Fibroblast of lung (primary cell): ENCODE measurements at regions not wholly inside any gene's neighbourhood (a gene's known extent, or its start where the extent isn't known, plus 50 kb on each side); places are given as distances from the start of the nearest gene placed in this dataset.

Experiments used
- DNase-seq, 2 donors: peaks; one replicate each; pipeline versions ENCODE4 v3.0.0 to v3.0.0-alpha.2; 2010; ENCODE audit warnings: low read depth in 2 of 2
- H2AFZ ChIP-seq: 2 replicates; pipeline ENCODE4 v1.5.1; 2012; ENCODE audit warnings: low read length, control low read depth, inconsistent platforms
- H3K27ac ChIP-seq: 2 replicates; pipeline ENCODE4 v1.5.1; 2011; ENCODE audit warnings: low read length, control low read depth; ENCODE audit not compliant: insufficient read depth
- H3K27me3 ChIP-seq: 2 replicates; pipeline ENCODE4 v1.5.1; 2011; ENCODE audit warnings: mild to moderate bottlenecking, low read length; ENCODE audit not compliant: control insufficient read depth, insufficient read depth
- H3K36me3 ChIP-seq: 2 replicates; pipeline ENCODE4 v1.5.1; 2011; ENCODE audit warnings: low read length; ENCODE audit not compliant: control insufficient read depth, insufficient read depth
- H3K4me1 ChIP-seq: 2 replicates; pipeline ENCODE4 v1.5.1; 2011; ENCODE audit warnings: low read length; ENCODE audit not compliant: control insufficient read depth, insufficient read depth; ENCODE audit errors: extremely low read depth
- H3K4me2 ChIP-seq: 2 replicates; pipeline ENCODE4 v1.5.1; 2011; ENCODE audit warnings: low read length, control low read depth; ENCODE audit not compliant: insufficient read depth; ENCODE audit errors: extremely low read depth
- H3K4me3 ChIP-seq, 4 experiments: fragments of 200-600 bp in 1 of 4; sonication (generic) in 1 of 4; replicated peaks in 1 of 4; 2 replicates each; pipeline ENCODE4 v1.5.1; 2011 to 2016; ENCODE audit warnings: low read length in 4 of 4, low read depth in 3 of 4, mild to moderate bottlenecking in 3 of 4, control low read depth in 2 of 4, inconsistent platforms in 1 of 4, mixed read lengths in 1 of 4; ENCODE audit not compliant: insufficient read depth in 1 of 4; ENCODE audit errors: control extremely low read depth in 1 of 4
- H3K79me2 ChIP-seq: 2 replicates; pipeline ENCODE4 v1.5.1; 2012; ENCODE audit warnings: mild to moderate bottlenecking, low read length, inconsistent platforms; ENCODE audit not compliant: control insufficient read depth, insufficient read depth
- H3K9ac ChIP-seq: 2 replicates; pipeline ENCODE4 v1.5.1; 2011; ENCODE audit warnings: mild to moderate bottlenecking, low read length, control low read depth; ENCODE audit not compliant: insufficient read depth
- H3K9me3 ChIP-seq: 2 replicates; pipeline ENCODE4 v1.5.1; 2012; ENCODE audit warnings: low read depth, low read length; ENCODE audit not compliant: control insufficient read depth, insufficient read depth
- H4K20me1 ChIP-seq: 2 replicates; pipeline ENCODE4 v1.5.1; 2011; ENCODE audit warnings: low read length; ENCODE audit not compliant: control insufficient read depth, insufficient read depth; ENCODE audit errors: extremely low read depth
- CTCF ChIP-seq, 2 donors: IDR thresholded peaks in 1 of 2; conservative IDR thresholded peaks in 1 of 2; 1 replicate in 1 of 2; 2 replicates in 1 of 2; pipeline ENCODE4 v1.5.1; 2011 to 2012; ENCODE audit warnings: low read length in 2 of 2, control low read depth in 1 of 2, inconsistent platforms in 1 of 2, low read depth in 1 of 2, mild to moderate bottlenecking in 1 of 2
- EZH2 ChIP-seq: IDR thresholded peaks from 2 replicates; pipeline ENCODE4 v1.5.1; 2012; ENCODE audit warnings: low read length, control low read depth, mild to moderate bottlenecking; ENCODE audit errors: missing control alignments

DNA sequence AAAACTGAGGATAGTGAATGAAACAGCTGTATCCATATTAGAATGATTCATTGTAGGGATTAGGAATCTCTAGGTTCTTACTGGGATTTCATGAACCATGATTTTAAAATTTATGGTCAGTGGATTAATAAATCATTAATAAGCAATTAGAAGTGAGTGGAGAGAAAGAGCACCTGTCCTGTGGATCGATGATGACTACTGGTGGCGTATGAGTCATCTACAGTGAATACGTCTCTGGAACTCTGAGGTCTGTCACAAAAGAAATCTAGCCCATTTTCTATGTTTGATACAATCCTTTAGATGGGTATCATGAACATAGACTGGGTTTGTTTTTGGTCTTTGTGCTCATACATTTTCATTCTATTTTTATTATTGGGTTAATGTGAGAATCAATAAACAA, 77.3 kb upstream of the RTL1 start:
- H3K4me3 ChIP-seq, result no peak overlapping the region
- H3K4me1 ChIP-seq, result no peaks in the 10 kb centered on the region
- H2AFZ ChIP-seq, result no peak overlapping the region
- no peaks in the 10 kb centered on the region for H3K27me3 ChIP-seq
- no peak for DNase-seq
- H3K9ac ChIP-seq, result no peak overlapping the region
- no peaks in the 10 kb centered on the region for H3K79me2 ChIP-seq
- H3K9me3 ChIP-seq, result no peaks in the 10 kb centered on the region
- H3K27ac ChIP-seq, result no peak overlapping the region
- no peaks in the 10 kb centered on the region for H4K20me1 ChIP-seq
- TF ChIP-seq CTCF (conservative IDR thresholded peaks at IDR 0.05 in 1 of 2, IDR thresholded peaks at IDR 0.05 in 1 of 2; ENCODE audit: low read depth in 1 of 2, low read length in 2 of 2) (no peak), EZH2 (no peak)
- no peaks in the 10 kb centered on the region for H3K36me3 ChIP-seq
- no peak overlapping the region for H3K4me2 ChIP-seq

GRCh38 chr14:100981809-100982208, 78.3 kb upstream of the RTL1 start:
- Histone ChIP-seq H4K20me1 (no peaks in the 10 kb centered on the region), H3K9ac (no peak overlapping the region), H3K4me3 (no peak overlapping the region), H3K36me3 (no peaks in the 10 kb centered on the region), H2AFZ (no peak overlapping the region), H3K27me3 (no peaks in the 10 kb centered on the region), H3K79me2 (no peaks in the 10 kb centered on the region), H3K4me2 (no peak overlapping the region), H3K9me3 (no peaks in the 10 kb centered on the region), H3K4me1 (no peaks in the 10 kb centered on the region), H3K27ac (no peak overlapping the region)
- DNase-seq, result peak in 1 of 2 donors; percentile 78
- TF ChIP-seq CTCF (conservative IDR thresholded peaks at IDR 0.05 in 1 of 2, IDR thresholded peaks at IDR 0.05 in 1 of 2; ENCODE audit: low read depth in 1 of 2, low read length in 2 of 2) (no peak), EZH2 (no peak)

DNA sequence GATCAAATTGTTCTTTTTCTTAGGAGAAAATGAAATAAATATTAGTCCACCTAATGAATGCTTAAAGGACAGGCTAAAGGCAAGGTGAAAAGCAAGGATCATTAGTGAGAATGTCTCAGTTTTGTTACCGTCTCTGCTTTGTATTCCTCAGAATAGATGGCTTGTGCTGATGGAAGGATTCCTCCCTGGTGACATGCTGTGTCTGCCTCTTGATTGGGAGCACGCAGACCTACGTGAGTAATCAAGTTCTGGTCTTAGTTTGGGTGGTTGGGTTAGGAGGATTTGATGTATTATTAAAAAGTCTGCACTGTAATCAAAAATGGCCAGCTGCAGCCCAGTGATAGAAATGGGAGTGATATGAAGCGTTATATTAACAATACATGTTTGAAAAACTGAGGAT, 78.8 kb upstream of the RTL1 start:
- H4K20me1 ChIP-seq, result no peaks in the 10 kb centered on the region
- no peak overlapping the region for H2AFZ ChIP-seq
- no peaks in the 10 kb centered on the region for H3K36me3 ChIP-seq
- H3K4me3 ChIP-seq, result no peak overlapping the region
- TF ChIP-seq CTCF (conservative IDR thresholded peaks at IDR 0.05 in 1 of 2, IDR thresholded peaks at IDR 0.05 in 1 of 2; ENCODE audit: low read depth in 1 of 2, low read length in 2 of 2), result no peak
- TF ChIP-seq EZH2, result no peak
- no peak overlapping the region for H3K4me2 ChIP-seq
- H3K27me3 ChIP-seq, result no peaks in the 10 kb centered on the region
- DNase-seq, result peak in 1 of 2 donors; percentile 39
- H3K79me2 ChIP-seq, result no peaks in the 10 kb centered on the region
- H3K9me3 ChIP-seq, result no peaks in the 10 kb centered on the region
- no peak overlapping the region for H3K9ac ChIP-seq
- H3K4me1 ChIP-seq, result no peaks in the 10 kb centered on the region
- no peak overlapping the region for H3K27ac ChIP-seq
